ENCODE measurements at regions not wholly inside any gene's neighbourhood (a gene's known extent, or its start where the extent isn't known, plus 50 kb on each side); places are given as distances from the start of the nearest gene placed in this dataset.

DNA sequence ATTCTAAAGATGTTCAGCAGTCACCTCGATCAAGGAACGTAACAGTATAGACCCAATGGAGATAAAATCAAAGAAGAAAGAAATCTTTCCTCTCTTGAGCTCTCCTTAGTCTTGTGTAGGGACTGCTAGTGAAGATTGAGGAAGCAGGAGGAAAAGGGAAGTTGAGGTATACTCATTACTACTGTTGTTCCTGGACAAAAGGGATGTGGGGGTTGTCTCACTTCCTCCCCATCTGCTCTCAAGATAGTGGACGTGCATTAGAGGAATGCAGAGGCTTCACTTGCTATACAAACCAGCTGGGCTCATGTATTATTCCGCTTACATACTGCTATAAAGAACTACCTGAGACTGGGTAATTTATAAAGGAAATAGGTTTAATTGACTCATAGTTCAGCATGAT, 208.9 kb upstream of the ARHGEF9 start:
- 16% methylated on average over 4 of the region's 4 CpGs for WGBS (ENCODE audit: low lambda C conversion rate)
- Histone ChIP-seq H3K4me2 (ENCODE audit: low read depth, low read length) (no peak overlapping the region), H4K20me1 (ENCODE audit: insufficient read depth, low read length) (no peaks in the 10 kb centered on the region), H3K36me3 (replicated peaks in 1 of 2; ENCODE audit: control insufficient read depth in 1 of 2, insufficient read depth in 2 of 2, low read length in 2 of 2) (no peaks in the 10 kb centered on the region), H3K9ac (ENCODE audit: insufficient read depth, low read depth, low read length) (no peak overlapping the region), H3K4me1 (ENCODE audit: insufficient read depth, low read length) (no peaks in the 10 kb centered on the region), H3K27me3 (ENCODE audit: control insufficient read depth in 1 of 2, insufficient read depth in 2 of 2, low read length in 2 of 2) (no peaks in the 10 kb centered on the region), H3K27ac (ENCODE audit: extremely low read length, insufficient read depth, low read length) (no peak overlapping the region), H3K79me2 (ENCODE audit: insufficient read depth, low read length) (no peaks in the 10 kb centered on the region), H2AFZ (ENCODE audit: low read length) (no peak overlapping the region), H3K4me3 (replicated peaks in 1 of 3; ENCODE audit: insufficient read depth in 1 of 3, low read depth in 2 of 3, low read length in 3 of 3) (no peak overlapping the region), H3K9me3 (ENCODE audit: low read length) (peaks cover 12% of the 10 kb centered on the region; the same call in 1 of the 2 replicates)
- no TSS peak for BruUV-seq (replicated peaks)
- intact Hi-C loops (cut with micrococcal nuclease; ENCODE audit: unreplicated experiment): no loop called here
- no peak for ATAC-seq
- ChIA-PET CTCF (ENCODE audit: low intra/inter-chr PET ratio, low total read pairs) (no interaction called here), POLR2A (no interaction called here)
- no peak for TF ChIP-seq ZNF781 (CRISPR knock-in tag; IDR thresholded peaks at IDR 0.05; ENCODE audit: borderline replicate concordance, not compliant biosample characterization)
- no peak for TF ChIP-seq TSC22D2 (CRISPR knock-in tag; IDR thresholded peaks at IDR 0.05; ENCODE audit: borderline replicate concordance)
- no peak for TF ChIP-seq ZNF878 (CRISPR knock-in tag; IDR thresholded peaks at IDR 0.05)
- TF ChIP-seq HNF4G (IDR thresholded peaks at IDR 0.05; ENCODE audit: borderline replicate concordance, low read depth, low read length): no peak
- TF ChIP-seq HNF4G (CRISPR knock-in tag; IDR thresholded peaks at IDR 0.05; ENCODE audit: borderline replicate concordance, low read depth): no peak
- no peak for TF ChIP-seq AGO1 (IDR thresholded peaks at IDR 0.05; ENCODE audit: low read depth, low read length, poor library complexity, severe bottlenecking)
- TF ChIP-seq, protein P1, sequence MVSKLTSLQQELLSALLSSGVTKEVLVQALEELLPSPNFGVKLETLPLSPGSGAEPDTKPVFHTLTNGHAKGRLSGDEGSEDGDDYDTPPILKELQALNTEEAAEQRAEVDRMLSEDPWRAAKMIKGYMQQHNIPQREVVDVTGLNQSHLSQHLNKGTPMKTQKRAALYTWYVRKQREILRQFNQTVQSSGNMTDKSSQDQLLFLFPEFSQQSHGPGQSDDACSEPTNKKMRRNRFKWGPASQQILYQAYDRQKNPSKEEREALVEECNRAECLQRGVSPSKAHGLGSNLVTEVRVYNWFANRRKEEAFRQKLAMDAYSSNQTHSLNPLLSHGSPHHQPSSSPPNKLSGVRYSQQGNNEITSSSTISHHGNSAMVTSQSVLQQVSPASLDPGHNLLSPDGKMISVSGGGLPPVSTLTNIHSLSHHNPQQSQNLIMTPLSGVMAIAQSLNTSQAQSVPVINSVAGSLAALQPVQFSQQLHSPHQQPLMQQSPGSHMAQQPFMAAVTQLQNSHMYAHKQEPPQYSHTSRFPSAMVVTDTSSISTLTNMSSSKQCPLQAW (CRISPR knock-in tag; IDR thresholded peaks at IDR 0.05): no peak
- TF ChIP-seq TP53 (CRISPR knock-in tag; conservative IDR thresholded peaks at IDR 0.05): no peak
- no peak for TF ChIP-seq ZNF737 (CRISPR knock-in tag; IDR thresholded peaks at IDR 0.05; ENCODE audit: borderline replicate concordance)
- no peak for TF ChIP-seq KAT8 (CRISPR knock-in tag; IDR thresholded peaks at IDR 0.05)
- TF ChIP-seq PHF8 (CRISPR knock-in tag; IDR thresholded peaks at IDR 0.05): no peak
- no peak for TF ChIP-seq FOXM1 (CRISPR knock-in tag; IDR thresholded peaks at IDR 0.05)
- no peak for TF ChIP-seq ZNF549 (CRISPR knock-in tag; IDR thresholded peaks at IDR 0.05)
- no peak for TF ChIP-seq ZNF777 (CRISPR knock-in tag; IDR thresholded peaks at IDR 0.05)
- no peak for TF ChIP-seq NFKB2 (CRISPR knock-in tag; IDR thresholded peaks at IDR 0.05; ENCODE audit: borderline replicate concordance)
- no peak for TF ChIP-seq ATAD3A (CRISPR knock-in tag; IDR thresholded peaks at IDR 0.05)
- DNase-seq (ENCODE audit: low spot score): no peak
- FAIRE-seq: no peak
- in situ Hi-C loops (cut with HindIII; ENCODE audit: extremely low pct_ligation_motif_present, low pct_unique_long_range_greater_than_20kb): no loop called here

Data from HepG2 (cell line).